ENCODE measurements at regions not wholly inside any gene's neighbourhood (a gene's known extent, or its start where the extent isn't known, plus 50 kb on each side); places are given as distances from the start of the nearest gene placed in this dataset.

DNA sequence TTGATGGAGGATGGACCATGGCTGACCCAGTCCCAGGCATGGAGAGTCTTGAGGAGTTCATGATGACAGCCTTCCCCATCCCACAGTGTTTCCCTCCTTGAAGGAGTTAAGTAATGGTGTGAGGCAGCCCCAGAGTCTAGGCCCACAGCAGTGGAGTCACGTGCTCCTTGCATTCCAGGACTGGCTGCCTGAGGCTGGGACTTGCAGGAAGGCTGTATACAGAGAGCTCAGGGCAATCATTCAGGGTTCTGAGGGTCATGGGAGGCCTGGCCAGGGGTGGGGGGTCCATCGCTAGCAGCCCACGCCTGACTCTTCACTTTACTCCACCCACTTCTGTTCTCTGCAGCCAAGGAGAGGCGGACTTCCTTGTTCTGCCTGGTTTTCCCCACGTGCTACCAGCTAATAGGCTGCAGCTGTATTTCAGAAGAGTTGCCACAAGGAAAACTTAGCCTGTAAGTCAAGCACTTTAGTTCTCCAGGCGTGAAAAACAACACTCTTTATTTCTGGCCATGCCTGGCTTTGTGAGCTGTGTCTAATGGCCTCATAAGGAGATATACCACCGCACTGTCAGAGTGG, 272.5 kb downstream of the DHX35 start:
- DNase-seq: no peak

DNA sequence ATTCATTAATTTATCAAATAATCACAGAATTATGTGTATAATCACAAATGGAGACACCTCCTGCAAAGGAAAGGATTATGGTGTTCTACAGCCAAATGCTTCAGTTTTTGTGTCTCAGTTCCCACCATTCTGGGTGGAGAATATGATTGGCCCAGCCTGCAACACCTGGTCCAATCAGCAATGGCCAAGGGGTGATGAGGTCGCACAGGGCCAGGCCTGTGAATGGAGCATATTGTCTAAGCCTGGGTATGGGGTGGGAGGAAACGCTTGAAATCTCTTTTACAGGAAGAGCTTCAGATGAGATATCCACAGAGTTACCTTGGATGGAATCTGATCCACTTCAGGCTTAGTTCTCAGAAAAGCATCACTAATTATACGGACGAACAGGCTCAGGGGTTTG, 271.6 kb downstream of the DHX35 start:
- no peak for DNase-seq

DNA sequence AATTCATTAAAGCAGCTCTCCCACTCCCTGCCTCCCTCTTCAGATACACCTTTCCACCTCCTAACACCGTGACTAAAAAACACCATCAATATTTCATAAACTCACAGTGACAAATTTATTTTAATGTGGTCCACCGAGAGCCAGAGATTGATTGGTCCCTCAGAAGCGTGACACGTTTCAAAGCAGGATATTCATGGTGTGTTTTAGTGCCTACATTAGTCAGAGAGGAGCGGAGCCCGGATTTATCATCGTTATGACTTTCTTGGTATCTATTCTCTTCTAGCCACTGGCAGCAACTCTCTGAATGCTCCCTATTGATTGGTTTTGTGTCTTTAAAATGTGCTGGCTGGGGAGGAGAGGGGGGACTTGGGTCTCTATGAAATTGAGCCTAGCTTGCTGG, 265.3 kb downstream of the DHX35 start:
- no peak for DNase-seq

DNA sequence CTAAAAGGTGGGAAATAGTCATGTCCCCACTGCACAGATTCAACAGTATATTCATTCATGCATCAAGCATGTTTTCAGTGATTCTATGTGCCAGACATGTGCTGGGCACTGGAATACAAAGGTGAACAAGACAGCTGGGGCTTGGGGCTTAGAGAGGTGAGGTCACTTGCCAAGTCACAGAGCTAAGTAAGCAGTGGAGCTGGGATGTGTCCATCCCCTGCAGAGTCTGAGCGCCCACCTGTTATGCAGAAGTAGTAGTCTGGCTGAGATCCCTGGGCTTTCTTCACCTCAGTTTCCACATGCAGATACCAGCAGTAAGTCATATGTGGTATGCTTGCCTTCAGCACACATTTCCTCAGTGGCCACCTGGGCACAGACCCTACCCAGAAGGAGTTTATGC, 263.8 kb downstream of the DHX35 start:
- no peak for DNase-seq

DNA sequence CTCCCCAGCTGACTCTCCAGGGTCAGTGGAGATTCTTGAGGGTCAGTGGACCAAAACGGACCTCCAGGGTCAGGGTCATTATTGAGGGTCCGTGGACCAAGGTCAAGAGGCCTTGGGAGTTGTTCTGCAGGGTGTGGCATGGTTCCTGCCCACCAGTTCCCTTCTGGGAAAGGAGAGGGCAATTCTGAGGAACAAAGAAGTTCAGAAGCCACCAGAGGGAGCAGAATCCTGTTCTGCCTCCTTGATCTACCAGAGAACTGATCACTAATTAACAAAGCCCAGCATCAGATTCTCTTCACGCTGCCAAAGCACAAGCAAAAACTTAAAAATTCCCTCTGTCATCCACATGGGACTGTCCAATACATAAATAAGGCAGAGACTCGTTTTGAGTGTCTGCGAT, 263.4 kb downstream of the DHX35 start:
- DNase-seq: no peak

DNA sequence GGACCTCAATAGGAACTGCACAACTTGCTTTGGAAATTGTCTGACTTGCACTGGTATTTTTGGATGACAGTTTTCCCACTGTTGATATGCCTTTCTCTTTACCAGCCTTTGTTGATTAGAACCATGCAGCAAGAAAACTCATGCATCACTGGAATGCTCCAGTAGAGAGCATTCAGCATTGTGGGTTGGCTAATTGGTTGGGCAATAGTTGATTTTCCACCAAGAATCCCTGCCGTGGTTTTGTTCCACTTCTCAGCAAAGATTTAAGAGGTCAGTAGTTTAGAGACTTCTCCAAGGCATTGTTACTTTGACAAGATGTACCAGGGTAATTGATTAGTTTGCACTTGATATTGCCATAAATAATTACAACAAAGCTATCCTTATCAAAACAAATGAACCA, 260.0 kb downstream of the DHX35 start:
- DNase-seq: no peak

DNA sequence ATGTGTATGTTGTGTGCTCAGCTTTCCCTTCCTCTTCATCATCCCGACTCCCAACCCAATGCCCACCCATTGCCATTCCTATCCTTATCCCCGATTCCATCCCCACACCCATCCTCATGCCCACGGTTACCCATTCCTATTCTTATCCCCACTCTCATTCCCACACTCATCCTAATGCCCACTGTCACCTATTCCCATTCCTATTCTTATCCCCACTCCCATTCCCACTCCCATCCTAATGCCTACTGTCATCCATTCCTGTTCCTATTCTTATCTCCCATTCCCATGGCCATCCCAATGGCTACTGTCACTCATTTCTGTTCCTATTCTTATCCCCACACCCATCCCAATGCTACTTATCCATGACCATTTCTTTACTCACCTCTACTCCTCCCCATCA, 254.1 kb downstream of the DHX35 start:
- no peak for DNase-seq

DNA sequence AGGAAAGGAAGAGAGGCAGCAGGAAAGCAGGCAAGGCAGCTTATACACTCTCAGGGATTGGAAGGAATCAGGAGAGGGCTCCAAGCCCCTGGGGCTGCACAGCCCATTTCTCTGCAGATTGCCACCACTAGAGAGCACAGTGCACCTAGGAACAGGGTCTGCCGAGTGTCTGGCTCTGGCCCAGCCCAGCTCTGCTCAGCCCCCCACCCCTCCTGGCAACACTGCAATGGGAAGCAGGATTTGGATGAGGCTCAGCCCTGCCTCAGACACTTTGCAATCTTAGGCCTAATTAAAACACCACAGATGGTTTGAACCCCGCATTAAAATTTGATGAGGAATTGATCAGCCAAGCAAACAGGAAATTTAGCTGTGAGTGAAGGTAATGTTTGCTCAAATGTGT, 252.7 kb downstream of the DHX35 start:
- peak; percentile 68 for DNase-seq

DNA sequence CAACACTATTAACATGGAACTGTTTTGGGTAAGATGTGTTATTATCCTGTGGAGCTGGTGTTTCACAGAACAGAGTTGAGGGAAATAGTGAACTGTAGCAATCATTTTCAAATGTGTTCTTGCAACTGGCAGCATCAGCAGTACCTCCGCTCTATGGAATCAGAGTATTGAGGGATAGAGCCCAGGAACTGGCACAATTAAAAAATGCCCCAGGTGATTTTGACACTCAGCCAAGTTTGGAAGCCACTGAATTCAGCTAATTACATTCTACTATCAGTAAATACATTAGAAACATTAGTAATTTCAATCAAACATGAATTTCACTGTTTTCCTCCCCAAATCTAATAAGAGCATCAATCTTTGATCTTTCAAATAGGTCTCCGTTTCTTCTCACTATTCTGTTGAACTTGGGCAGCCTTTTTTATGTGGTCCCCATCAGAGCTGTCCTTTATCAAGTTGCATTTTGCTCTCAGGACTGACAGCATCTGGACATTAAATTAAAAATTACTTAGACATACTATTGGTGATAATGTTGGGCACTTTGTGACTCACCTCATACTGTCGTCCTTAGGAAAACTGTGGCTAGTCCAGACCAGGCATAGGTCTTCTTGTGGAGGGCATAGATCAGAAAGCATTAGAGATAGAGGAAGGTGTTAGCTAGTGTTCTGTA, 251.5 kb downstream of the DHX35 start:
- no peak for DNase-seq

DNA sequence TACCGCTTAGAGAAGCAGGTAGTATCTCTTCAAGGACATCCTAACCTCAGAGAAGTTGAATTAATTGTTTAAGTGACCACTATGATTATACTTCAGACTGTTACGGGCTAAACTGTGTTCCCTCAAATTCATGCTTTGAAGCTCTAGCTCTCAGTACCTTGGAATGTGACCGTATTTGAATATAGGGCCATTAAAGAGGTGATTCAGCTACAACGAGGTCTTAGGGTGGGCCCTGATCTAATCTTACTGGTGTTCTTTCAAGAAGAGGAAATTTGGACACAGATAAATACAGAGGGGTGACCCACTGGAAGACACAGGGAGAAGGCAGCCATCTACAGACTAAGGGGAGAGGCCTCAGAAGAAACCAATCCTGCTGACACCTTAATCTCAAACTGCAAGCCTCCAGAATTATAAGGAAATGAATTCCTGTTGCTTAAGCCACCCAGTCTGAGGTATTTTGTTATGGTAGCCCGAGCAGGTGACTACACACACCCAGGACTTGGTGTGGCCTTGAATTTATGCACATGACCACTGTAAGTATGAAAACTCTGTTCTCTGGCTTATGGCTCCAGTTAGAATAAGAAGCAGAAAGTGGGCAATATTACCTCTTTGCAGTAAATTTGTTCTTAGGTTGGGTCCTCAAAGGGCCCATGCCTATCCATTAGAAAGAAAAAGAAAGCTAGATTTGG, 249.1 kb downstream of the DHX35 start:
- DNase-seq: no peak

DNA sequence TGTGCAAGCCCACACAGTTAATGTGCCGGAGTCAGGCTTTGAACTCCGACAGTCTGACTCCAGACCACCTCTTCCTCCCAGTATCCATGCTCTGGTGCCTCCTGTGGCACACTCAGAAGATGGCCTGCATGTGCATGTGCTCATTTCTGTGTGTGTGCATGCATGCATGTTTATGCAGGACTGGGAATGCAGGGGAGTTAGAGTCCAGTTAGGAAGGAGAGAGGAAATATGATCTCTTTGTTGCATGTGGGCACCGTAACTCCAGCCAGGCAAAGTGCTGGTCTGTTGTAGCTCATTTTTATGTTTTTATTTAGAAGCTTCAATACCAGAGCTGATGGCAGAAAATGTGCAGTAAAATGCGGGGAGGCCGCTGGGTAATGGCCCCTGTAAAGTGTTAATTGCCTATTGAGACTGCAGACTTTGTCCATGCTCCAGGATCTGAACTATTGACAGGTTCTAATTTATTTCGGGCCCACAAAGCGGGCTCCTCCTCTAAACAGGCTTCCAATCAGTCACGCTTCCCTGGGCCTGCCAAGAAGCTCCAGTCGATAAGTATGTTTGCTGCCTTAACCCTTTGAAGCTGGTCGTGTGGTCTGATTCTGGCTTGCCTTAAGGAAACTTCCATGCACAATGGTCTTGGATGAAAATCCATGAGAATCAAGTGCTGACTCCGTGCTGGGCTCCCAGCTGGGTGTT, 248.3 kb downstream of the DHX35 start:
- no peak for DNase-seq

DNA sequence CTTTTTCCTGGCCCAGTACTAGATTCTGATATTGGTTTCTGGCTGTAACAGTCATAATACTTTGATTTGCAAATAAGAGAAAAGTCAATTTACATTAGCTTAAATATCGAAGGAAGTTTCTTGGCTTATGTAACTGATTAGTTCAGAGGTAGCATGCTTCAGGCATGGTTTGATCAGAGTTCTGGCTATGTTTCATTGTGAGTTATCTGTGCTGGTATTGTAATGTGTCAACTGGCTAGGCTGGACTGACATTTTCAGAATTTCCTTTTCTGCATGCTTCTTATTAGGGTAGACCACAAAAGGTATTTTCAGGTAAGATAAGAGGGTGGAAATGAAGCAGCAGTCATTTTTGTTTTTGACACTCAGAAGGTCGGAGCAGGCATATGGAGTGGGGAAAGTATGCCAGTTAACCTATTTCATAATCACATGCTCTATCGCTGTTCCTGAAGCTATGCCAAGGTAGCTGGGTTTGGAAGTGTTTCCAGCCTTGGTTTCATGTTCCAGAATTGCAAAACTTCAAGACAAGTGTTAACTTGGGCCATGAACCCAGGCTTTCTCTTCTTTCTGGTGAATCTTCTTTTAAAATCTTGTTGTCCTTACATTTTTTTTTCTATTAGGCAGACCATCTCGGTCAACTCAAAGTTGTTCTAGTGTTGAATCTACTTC, 244.9 kb downstream of the DHX35 start:
- no peak for DNase-seq

DNA sequence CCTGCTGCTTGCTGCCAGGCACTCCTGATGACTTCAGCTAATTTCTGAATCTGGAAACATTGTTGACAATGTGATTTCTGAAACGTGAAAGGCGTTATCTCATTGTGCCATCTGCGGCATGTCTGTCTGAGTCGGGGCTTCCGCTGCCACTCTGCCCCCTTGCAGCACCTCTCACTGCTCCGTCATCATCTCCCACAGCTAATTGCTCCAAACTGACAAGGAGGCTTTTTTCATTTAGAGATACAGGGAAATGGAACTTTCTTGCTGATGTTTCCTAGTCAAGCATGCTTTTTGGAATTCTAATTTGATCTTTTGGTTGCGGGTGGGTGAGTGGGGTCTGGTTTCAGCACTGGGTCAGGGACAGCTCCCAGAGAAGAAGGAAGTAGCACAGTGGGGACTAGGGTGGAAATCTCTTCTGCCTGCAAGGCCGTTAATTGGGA, 233.5 kb downstream of the DHX35 start:
- peak; percentile 11 for DNase-seq

DNA sequence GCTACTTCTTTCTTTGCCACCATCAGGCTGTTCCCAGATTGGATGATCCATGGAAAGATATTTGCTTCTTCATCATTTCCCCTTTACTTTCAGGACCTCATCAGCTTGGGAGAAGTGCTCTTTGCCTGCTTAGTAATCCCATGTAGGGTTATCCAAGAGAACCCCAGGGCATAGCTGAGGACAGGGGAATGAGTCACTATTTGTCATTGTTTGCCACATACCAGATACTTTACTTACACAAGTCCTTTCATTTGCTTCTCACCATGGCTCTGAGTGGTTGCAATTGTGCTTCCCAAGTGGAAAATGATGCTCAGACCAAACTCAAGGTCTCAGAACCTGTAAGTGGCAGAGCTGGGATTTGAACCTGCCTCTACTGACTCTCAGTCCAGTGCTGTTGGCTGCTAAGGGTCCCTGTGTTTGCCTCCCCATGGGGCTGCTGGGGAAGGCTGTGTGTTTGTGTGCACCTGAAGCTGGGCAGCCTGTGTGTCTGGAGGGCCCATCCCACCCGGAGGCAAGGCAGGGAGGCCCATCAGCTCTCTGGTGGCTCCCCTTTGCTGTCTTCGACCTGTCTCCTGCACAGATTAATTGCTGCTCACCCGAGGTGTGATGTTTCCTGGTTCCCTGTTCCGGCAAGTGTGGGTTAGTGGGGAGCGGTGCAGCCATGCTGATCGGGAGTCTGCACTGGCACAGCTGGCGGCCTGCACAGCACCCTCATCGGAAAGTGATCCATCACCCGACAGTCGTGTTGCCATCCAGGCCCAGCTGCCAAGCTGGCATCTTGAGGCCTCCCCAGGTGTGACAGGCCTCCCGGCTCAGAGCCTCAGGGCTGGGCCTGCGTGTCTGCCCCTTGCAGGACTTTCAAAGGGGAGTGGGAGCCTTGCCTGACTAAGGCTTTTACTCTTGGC, 228.8 kb downstream of the DHX35 start:
- DNase-seq: no peak

DNA sequence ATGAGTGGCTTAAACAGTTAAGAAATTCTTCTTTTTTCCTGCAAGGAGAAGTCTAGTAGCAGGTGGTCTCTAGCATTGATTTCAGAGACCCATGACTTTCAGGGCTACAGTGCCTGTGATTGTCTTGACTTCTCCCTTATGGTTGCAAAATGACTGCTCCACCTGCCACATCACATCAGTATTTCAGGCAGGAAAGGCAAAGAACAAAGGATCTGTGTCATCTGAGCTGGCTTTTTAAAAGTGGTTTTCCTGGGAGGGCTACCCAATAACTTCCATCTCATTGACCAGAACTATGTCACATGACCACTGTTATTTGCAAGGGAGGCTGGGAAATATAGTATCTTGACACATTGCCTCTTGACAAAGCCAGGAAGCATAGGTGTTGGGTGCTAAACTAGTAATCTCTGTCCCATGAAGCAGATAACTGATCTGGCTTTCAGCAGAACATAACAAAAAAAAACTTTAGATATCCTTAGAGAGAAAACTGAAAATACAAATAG, 226.2 kb downstream of the DHX35 start:
- DNase-seq: no peak

DNA sequence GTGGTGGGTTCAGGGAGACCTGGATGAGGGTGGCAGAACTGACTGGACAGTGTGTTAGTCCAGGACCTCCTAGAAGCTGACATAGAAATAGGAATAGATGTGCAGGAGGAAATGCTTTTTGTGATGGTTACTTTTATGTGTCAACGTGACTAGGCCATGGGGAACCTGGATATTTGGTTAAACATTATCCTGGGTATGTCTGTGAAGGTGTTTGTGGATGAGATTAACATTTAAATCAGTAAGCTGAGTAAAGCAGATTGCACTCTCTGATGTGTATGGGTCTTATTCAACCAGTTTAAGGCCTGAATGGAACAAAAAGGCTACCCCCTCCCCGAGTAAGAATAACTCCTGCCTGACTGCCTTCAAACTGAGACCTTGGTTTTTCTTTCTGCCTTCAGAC, 219.3 kb downstream of the DHX35 start:
- no peak for DNase-seq

DNA sequence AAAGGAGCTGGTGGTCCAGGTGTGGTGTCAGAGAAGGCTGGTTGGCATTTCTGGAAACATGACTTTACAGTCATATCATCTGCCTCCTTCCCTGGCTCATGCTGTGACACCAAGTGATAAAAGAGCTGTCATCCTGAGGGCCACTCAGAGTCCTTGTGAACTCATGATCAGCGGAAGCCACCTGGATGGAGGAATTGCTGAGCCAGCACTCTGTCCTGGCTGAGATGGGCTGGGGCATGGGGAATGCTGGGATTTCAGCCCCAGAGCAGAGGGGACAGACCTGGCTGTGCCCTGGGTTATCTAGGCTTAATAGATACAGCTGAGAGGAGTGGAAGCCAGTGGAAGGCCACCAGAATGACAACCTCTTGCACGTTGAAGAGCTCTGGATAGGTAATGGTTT, 214.3 kb downstream of the DHX35 start:
- no peak for DNase-seq

DNA sequence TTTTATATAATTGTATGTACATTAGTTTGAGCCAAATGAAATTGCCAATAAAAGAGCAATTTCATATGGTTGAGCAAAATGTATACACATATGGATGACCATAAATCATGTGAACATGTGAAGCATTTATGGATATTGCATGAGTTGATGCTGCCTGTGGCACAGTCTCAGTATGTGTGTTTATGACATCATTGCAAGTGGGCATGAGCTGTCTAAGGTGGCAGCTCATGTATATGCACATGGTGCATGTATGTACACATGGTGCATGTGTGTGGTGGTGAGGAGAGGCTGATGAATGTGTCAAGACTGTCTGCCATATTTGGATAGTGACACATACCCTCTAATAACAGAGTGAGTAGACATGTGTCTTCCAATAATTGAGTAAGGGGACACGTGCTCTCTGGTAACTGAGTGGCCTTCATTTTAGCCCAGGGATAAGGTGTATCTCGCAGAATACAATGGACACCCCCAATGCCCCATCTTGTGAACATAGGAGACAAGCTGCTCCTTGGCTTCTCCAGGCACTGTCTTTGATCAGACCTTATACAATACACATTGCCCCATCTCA, 208.8 kb downstream of the DHX35 start:
- DNase-seq: no peak

DNA sequence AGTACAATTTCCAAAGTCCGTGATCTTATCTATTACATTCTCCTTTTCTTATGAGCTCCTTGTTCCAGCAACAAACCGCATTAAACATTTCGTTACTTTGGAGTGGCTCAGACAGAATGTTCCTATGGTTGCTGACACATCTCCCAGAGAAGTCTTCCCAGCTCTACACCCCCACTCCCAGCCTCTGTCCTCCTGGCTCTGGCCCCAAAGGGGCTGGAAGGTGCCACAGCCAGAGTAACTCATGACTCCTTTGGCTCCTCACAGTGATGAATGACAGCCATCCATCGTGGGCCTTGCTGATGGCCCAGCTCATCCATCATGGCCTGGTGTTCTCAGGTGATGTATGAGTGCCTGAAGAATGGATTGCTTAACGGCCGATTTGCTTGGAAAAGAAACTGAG, 203.0 kb downstream of the DHX35 start:
- no peak for DNase-seq

DNA sequence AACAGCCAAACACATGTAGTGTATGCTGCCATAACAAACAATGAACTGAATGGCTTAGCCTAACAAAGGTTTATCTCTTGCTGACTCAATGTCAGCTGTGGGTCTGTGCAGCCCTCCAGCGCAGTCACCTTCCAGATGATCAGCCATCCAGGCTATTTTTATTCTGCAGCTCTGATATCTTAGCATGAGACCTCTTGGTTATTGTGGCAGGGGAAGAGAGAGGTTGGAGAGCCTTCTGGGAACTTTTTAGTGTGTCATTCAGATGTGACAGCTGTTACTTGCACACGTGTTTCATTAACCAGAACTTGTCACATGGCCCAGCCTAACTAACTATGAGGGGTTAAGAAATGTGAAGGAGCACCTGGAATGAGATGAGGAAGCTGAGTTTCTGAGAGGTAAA, 202.5 kb downstream of the DHX35 start:
- no peak for DNase-seq

DNA sequence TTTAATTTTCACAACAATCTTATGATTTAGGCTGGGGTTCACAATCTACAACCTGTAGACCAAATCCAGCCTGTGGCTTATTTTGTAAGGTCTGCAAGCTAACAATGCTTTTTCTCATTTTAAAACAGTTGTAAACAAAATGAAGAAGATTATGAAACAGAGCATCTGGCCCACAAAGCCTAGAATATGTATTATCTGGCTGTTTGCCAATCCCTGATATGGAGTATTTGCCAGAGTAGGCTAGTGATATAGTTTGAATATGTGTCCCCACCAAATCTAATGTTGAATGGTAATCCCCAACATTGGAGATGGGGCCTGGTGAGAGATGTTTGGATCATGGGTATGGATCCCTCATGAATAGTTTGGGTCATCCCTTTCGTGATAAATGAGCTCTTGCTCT, 201.8 kb downstream of the DHX35 start:
- DNase-seq: no peak

DNA sequence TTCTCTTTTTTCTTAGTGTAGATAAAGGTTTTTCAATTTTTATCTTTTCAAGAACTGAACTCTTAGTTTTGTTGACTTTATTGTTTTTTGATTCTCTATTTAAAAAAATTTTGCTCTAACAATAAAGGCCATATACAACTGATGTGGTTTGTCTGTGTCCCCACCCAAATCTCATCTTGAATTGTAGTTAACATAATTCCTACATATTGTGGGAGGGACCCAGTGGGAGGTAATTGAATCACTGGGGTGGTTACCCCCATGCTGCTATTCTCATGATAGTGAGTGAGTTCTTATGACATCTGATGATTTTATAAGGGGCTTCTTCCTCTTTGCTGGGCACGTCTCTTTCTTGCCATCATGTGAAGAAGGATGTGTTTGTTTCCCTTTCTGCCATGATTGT, 199.8 kb downstream of the DHX35 start:
- no peak for DNase-seq

Measured in NCI-H1092 treated with DMSO at 0.1 percent for 48 hours (cell line).